HG03196 (cell line): ENCODE measurements at regions not wholly inside any gene's neighbourhood (a gene's known extent, or its start where the extent isn't known, plus 50 kb on each side); places are given as distances from the start of the nearest gene placed in this dataset.
"Not testable (repeated sequence)": the region's sequence is repeated elsewhere in the genome, so short reads cannot be mapped to it uniquely, and the experiment has no call there.

Experiments
- ATAC-seq: cut with Tn5 transposase; IDR thresholded peaks from one replicate; pipeline ENCODE4 v1.9.1; 2021; ENCODE audit not compliant: unreplicated experiment

DNA sequence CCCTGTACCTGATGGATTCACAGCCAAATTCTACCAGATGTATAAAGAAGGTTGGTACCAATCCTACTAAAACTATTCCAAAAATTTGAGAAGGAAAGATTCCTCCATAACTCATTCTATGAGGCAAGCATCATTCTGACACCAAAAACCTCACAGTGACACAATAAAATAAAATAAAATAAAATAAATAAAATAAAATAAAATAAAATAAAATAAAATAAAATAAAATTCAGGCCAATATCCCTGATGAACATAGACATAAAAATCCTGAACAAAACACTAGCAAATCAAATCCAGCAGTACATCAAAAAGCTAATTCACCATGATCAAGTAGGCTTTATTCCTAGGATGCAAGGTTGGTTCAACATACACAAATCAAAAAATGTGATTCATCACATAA, 108.1 kb downstream of the PROX1 start:
- not testable (repeated sequence) for ATAC-seq

DNA sequence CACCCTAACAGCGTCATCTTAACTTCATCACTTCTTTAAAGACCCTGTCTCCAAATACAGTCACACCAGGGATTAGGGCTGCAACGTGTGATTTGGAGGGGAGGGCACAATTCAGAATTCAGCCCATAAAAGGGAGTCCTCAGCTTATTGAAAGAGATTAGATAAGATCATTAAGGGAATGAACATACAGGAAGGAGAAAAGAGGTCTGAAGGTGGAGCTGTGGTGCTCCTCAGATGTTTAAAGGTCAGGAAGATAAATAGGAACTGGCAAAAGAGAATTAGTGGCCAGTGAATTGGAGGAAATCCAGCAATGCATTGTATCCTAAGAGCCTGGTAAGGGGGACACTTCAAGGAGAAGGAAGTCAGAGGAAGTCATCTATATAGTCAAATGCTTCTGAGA, 113.5 kb downstream of the PROX1 start:
- ATAC-seq, result no peak

- no peak for ATAC-seq
Observed at GRCh38 chr1:214101828-214102227, 114.1 kb downstream of the PROX1 start.

- ATAC-seq, result no peak
Observed at GRCh38 chr1:214102907-214103306, 115.1 kb downstream of the PROX1 start.

DNA sequence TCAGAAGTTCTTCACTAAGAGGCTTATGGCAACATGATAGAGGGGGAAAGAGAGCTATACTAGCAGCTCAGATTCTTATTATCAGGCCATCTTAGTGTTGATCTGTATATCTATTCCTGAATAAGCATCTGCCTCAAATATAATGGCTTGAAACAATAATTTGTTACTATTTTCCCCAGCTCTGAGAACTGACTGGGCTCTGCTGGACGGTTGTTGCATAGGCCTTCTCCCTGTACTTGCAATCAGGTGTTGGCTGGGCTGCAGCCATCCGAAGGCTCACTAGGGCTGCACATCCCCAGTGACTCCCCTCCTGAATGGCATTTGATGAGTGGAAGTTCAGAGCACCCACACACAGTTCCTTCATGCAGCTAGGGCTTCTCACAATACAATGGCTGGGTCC, 116.0 kb downstream of the PROX1 start:
- ATAC-seq, result no peak

GRCh38 chr1:214106375-214106774, 118.6 kb downstream of the PROX1 start:
- no peak for ATAC-seq

GRCh38 chr1:214107322-214108096, 119.7 kb downstream of the PROX1 start:
- ATAC-seq, result no peak

DNA sequence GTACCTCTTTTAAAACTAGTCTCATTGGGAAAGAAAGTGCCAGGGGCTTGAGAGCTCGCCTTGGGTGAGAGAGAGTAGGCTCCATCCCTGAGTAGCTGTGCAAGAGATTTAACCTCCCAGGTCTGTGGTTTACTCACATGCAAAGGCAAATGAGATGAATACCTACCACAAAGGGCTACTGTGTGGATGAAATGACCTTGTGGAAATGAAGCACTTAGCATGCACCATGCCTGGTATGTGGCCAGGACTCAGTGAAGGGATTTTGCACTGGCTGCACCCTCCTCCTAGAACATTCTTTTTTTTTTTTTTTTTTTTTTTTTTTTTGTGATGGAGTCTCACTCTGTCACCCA, 120.3 kb downstream of the PROX1 start:
- no peak for ATAC-seq

DNA sequence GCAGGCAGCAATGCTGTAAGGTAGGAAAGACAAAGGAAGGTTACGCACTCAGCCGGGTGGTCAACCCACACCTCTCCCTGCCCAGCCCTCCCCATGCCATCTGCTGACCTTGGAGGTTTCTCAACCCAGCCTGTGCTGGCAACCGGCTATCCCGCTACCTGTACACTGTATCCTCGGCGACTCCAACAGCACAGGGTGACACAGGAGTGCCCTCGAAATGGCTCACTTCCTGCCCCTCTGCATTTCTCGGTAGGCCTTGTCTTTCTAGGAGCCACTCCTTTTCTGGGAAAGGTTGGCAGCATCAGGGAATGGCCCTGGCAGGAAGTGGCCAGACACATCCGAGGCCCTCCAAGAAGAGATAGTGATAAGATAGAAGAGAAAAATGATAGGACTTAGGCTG, 124.0 kb downstream of the PROX1 start:
- no peak for ATAC-seq

GRCh38 chr1:214116258-214116657, 128.5 kb downstream of the PROX1 start:
- no peak for ATAC-seq

DNA sequence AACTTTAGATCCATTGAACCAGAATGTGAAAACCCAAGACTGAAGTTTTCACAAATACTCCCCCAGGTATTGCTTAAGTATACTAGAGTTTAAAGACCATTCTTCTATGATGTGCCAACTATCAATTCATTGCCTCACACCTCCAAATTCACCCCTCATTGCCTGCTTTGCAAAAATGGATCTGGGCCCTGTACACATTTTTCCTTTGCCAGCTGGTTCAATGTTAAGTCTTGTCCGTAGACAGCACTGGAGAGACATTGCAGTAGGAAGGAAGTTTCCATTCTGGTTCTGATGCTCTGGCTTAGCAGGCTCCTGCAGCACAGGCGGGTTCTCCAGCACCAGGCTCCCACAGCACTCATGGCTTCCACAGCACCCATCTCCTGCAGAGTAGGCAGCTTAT, 130.0 kb downstream of the PROX1 start:
- ATAC-seq, result no peak

GRCh38 chr1:214120191-214120590, 132.4 kb downstream of the PROX1 start:
- ATAC-seq, result no peak

GRCh38 chr1:214120951-214121350, 133.2 kb downstream of the PROX1 start:
- no peak for ATAC-seq

DNA sequence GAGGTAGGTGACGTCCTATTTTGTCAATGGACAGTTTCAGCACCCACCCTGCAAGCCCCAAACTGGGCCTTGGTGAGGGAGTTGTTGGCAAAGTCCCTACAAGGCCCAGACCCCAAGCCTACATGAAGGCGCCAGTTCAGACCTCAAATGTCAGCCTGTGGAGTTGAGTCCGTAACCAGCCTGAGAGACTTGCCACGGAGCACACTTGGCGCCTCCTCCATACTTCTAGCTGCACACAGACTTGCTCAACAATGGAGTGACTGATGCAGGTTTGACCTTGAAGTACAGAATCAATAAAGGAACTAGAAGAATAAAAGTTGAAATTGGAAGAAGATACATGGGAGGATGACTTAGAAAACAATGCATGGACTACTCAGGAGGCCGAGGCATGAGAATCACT, 134.3 kb downstream of the PROX1 start:
- no peak for ATAC-seq

GRCh38 chr1:214123061-214123784, 135.4 kb downstream of the PROX1 start:
- ATAC-seq, result peak; percentile 64

DNA sequence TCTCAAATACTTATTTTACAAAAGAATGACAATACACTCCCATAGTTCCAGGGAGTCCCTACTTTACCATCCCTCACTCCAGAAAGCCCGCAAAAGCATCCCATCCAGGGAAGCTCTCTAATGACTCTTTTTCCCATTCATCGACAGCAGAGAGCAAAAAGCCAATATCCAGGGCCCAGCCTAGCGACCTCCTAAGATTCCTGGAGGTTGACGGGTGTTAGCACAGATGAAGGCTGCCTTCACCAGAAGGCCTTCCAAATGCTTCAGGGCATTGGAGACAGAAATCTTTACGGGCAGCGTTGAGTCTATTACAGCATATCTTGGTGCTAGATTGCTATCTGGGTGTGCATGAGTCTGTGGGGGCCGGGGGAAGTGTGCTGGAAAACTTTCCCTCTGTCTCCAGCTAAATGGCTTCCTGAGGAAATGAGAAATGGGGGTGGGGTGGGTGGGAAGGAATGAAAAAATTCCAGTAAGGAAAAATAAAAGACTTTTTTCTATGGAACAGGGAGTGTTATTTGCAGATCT, 136.6 kb downstream of the PROX1 start:
- no peak for ATAC-seq

DNA sequence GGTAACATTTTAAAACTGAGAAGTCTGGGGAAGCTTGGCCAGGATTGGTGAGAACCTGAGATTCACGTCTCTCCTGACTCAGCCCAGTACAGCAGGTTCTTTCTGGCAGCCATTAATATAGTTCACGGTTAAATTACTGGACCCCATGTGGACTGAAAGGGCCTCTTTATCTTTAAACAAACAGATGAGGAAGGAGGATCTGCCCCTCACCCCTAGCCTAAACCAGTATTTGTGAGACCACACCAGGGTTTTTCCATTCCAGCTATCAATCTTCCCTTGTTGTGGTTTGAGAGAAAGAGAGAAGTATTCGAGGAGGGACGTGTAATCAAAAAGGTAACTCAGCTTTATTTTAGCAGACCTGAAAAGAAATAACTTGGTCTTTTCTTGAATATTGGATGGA, 137.1 kb downstream of the PROX1 start:
- no peak for ATAC-seq

- no peak for ATAC-seq
Observed at GRCh38 chr1:214125819-214126218, 138.0 kb downstream of the PROX1 start.

DNA sequence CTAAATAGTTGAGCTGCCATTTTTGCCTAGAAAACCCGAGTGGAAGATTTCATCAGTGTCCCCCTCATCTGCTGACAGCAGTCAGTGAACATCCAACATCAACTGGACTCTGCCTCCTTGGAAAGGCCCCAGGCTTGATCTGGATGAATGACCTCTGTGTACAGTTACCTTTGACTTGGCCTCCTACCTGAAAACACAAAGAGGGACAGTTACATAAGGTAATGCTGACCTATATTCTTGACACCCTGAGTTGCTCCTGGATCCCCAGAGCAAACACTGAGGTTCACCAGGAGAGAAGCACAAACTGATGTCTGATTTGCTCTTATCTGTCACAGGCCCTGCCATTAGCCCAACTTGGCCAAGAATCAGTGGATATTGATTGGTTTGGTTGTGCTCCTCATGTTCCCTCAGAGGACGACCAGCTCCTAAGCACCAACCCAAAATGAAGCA, 138.9 kb downstream of the PROX1 start:
- ATAC-seq, result no peak

- no peak for ATAC-seq
Observed at GRCh38 chr1:214127705-214128104, 139.9 kb downstream of the PROX1 start.

- no peak for ATAC-seq
Observed at GRCh38 chr1:214135886-214136285, 145.1 kb upstream of the SMYD2 start.

DNA sequence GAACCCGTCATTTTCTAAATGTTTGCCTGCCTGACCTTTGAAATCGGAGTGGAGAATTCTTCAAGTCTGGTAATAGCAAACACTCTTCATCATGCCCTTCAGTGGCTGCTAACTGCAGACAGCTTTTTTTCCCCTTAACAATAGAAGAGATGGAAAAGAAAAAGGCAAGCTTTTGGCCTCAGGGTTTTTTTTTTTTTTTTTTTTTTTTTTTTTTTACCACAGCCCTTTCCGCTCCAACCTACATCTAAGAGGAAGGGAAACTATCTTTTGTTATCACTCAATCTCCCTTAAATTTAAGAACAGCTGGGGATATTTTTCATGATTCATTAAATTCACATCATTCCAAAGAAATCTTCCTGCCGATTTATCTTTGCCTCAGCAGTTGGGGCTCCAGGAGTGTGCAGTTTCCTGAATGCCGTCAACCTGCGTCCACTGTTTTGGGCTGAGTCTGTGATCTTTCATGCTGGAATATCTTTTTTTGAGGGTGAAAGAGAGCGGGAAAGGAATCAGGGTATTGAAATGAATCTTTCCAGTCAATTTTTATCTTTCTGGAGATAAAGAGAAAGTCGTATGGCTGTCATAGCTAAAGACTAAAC, 144.5 kb upstream of the SMYD2 start:
- ATAC-seq, result no peak
